GM19468 (cell line): ENCODE measurements at regions not wholly inside any gene's neighbourhood (a gene's known extent, or its start where the extent isn't known, plus 50 kb on each side); places are given as distances from the start of the nearest gene placed in this dataset.

ENCODE experiments used
- ATAC-seq: cut with Tn5 transposase; IDR thresholded peaks from one replicate; pipeline ENCODE4 v1.9.1; 2021; ENCODE audit warnings: mild to moderate bottlenecking, moderate library complexity, moderate number of reproducible peaks; ENCODE audit not compliant: unreplicated experiment; ENCODE audit errors: extremely low read depth

- no peak for ATAC-seq
Observed at GRCh38 chr17:72578817-72579470, 458.1 kb downstream of the SOX9 start.

GRCh38 chr17:72579990-72580320, 459.1 kb downstream of the SOX9 start:
- no peak for ATAC-seq

GRCh38 chr17:72580321-72581127, 459.7 kb downstream of the SOX9 start:
- no peak for ATAC-seq

DNA sequence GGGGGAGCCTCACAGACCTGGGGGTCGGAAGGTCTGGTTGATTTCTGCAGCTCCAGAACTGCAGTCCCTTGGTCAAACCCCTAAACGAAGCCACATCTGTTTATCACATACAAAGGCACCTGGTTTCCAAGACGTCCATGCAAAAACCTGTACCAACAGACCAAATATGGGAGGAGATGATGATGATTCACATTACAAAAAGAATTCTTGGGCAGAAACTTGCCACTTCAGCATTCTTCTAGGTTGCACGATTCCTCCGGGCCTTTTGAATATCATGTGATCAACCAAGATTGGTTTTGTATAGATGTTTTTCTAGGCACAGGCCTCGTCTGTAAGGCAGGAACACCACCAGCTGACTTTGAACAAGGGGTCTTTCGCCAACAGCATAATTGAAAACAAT, 466.3 kb downstream of the SOX9 start:
- ATAC-seq: no peak

GRCh38 chr17:72587773-72588511, 467.1 kb downstream of the SOX9 start:
- no peak for ATAC-seq

DNA sequence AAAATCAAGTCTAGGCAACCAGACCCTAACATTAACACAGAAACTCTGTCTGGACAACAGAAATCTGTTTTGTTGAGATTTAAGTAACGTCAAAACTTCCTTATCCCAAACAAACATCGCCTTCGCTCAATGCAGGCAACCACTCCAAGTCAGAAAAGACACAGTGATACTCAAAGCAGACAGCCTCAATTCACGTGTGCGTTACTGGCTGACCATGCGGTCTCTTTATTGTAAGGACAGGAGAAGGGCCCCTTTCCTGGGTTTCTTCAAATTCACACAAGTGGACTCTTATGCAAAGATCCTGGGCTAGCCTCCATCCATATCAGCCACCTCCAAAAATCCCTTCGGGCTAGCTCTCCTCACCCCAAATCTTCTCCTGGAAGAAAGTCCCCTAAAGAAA, 467.7 kb downstream of the SOX9 start:
- no peak for ATAC-seq

DNA sequence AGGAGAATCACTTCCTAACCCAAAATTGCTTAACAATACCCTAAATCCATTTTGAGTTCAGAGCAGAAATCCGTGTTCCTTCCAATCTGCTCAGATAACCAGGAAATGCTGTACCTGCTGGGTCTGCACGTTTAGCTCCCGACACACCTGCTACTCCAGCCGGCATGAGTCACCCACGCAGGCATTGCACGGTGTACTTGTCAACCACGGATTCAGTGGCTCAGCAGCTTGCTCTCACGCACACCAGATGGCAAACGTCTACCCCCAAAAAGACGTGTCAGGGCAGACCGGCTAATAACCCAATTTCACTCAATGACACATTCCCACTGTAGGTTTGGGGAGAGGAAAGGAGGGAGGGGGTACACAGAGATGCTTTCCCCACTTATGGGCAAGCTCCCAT, 468.1 kb downstream of the SOX9 start:
- ATAC-seq: no peak

GRCh38 chr17:72590382-72590781, 469.6 kb downstream of the SOX9 start:
- ATAC-seq: no peak

GRCh38 chr17:72590882-72591281, 470.1 kb downstream of the SOX9 start:
- ATAC-seq: no peak

DNA sequence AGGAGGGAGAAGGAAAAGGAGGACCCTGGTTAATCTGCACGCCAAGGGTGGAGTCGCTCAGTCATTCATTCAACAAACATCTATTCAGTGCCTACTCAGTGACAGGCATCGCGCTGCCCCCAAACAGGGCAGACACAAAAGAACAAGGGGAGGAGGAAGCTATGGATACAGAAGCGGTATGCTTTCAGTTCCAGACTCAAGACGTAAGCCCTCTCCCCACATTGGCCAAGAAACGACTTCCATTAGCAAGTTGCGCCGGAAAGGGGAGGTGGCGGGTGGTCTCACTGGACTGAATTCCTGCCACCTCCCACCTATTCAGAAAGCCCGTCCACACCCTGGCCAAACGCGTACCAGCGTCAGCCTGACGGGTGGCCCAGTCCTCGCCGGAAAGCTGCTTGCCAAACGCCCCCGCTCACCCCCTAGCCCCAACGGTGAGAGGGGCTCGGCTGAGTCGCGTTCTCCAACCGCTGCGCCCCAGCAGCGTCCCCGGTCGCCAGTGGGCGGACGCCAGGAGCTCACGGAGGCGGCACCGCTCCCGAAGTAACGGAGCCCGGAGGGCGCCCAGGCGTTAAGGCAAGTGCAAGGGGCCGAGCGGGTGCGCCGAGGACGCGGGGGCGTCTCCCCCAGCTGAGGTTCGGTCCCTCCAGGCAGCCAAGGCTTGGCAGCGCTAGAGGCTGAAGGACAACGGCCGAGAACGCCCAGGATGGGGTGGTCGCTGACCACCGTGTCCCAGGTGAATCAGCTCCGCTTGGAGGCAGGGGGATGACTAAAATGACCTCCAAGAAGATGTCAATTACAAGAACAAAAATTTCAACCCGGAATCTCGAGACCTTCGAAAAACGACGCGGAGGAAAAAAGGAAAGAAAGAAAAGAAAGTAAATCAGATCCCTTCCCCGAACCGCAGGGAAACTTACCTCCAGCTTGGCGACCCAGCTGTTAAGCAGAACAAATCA, 470.7 kb downstream of the SOX9 start:
- ATAC-seq: no peak

- peak; percentile 27 for ATAC-seq
Observed at GRCh38 chr17:72592242-72592966, 471.6 kb downstream of the SOX9 start.

DNA sequence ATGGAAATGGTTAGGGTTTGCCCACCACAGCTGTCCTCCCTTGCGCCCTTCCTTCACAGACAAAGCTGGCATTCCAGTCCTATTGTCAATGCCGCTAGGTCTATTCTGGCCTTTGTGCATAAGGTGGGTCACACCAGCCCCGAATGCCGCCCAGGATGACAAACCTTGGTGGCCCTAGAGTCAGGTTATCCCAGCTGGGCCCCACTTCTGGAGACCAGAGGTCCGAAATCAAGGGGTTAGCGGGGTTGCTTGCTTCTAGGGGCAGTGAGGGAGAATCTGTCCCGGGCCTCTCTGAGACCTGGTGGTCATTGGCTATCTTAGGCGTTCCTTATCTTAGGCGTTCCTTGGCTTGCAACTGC, 472.1 kb downstream of the SOX9 start:
- ATAC-seq: no peak

DNA sequence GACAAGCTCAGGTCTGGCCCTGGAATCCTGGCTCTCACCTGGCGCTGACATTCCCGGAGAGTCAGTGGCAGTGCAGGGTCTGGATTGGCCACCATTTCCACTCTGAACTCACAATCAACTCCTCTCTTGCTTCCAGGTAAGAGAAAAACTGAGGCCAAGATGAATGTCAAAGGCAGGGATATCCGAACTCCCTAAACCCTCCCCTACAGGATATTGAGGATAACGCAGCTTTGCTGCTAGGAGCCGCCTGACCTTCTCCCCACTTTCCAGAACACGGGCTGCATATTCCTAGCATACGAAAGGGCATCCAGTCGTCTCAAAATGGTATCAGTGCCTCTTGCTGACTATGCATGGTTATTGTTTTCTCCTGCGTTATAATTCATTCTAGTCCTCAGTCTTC, 473.4 kb downstream of the SOX9 start:
- no peak for ATAC-seq
